ENCODE measurements at regions not wholly inside any gene's neighbourhood (a gene's known extent, or its start where the extent isn't known, plus 50 kb on each side); places are given as distances from the start of the nearest gene placed in this dataset.

- TF ChIP-seq CTCF (IDR thresholded peaks at IDR 0.05) (no peak), EP300 (IDR thresholded peaks at IDR 0.05) (no peak)
Observed at GRCh38 chr5:3190930-3191329, 404.7 kb upstream of the IRX1 start.

All from sigmoid colon (tissue), 4 donors.